Endothelial cell of umbilical vein (primary cell): ENCODE measurements at regions not wholly inside any gene's neighbourhood (a gene's known extent, or its start where the extent isn't known, plus 50 kb on each side); places are given as distances from the start of the nearest gene placed in this dataset.

ENCODE experiments used
- BruUV-seq: library from RNA; stranded (reverse); fragments of 400-500 nt; replicated peaks from 2 replicates; lab custom pipeline; 2021; lab: Mats Ljungman, UMichigan
- CTCF ChIA-PET: fragments of 300-600, 350-600 bp; sonication (Branson Sonifier 250); formaldehyde crosslinking; loops from one replicate; lab custom pipeline; 2021; ENCODE audit warnings: antibody characterized with exemption, inconsistent platforms; lab: Charles Lee
- POLR2A ChIA-PET: fragments of 300-600, 350-600 bp; sonication (Branson Sonifier 250); formaldehyde crosslinking; loops from one replicate; lab custom pipeline; 2021; ENCODE audit warnings: antibody characterized with exemption, inconsistent platforms; lab: Charles Lee
- DNase-seq: peaks from one replicate; pipeline ENCODE4 v3.0.0-alpha.2; 2011; ENCODE audit warnings: low read depth, low spot score
- FAIRE-seq: peaks from 2 replicates; lab custom pipeline; 2011; peaks lifted over from hg19 to GRCh38; lab: Jason Lieb, UNC
- H2AFZ ChIP-seq: 2 replicates; pipeline ENCODE4 v1.6.0; 2012; ENCODE audit warnings: low read depth, low read length, control low read depth, inconsistent platforms
- H3K27ac ChIP-seq: 2 replicates; pipeline ENCODE4 v1.5.1; 2011; ENCODE audit warnings: low read depth, mild to moderate bottlenecking, control low read depth, low read length, moderate library complexity; ENCODE audit not compliant: insufficient read depth
- H3K27me3 ChIP-seq, 2 experiments: 2 replicates each; pipeline versions ENCODE4 v1.6.0 to v1.6.1; 2011; ENCODE audit warnings: low read length in 2 of 2, mixed read lengths in 1 of 2; ENCODE audit not compliant: control insufficient read depth in 2 of 2, insufficient read depth in 2 of 2
- H3K36me3 ChIP-seq, 2 experiments: 2 replicates in 1 of 2; 3 replicates in 1 of 2; pipeline ENCODE4 v1.5.1; 2011; ENCODE audit warnings: low read length in 2 of 2, mild to moderate bottlenecking in 1 of 2, moderate library complexity in 1 of 2; ENCODE audit not compliant: control insufficient read depth in 2 of 2, insufficient read depth in 2 of 2; ENCODE audit errors: extremely low read depth in 1 of 2
- H3K4me1 ChIP-seq: 3 replicates; pipeline ENCODE4 v1.5.1; 2011; ENCODE audit warnings: mild to moderate bottlenecking, low read length; ENCODE audit not compliant: control insufficient read depth, insufficient read depth; ENCODE audit errors: extremely low read depth
- H3K4me2 ChIP-seq: 2 replicates; pipeline ENCODE4 v1.6.1; 2011; ENCODE audit warnings: low read length, control low read depth, mixed read lengths; ENCODE audit not compliant: insufficient read depth
- H3K4me3 ChIP-seq, 3 experiments: fragments of 200-600 bp in 1 of 3; sonication (generic), shearing (Covaris generic) in 1 of 3; replicated peaks in 1 of 3; 2 replicates each; pipeline ENCODE4 v1.5.1; 2011 to 2016; ENCODE audit warnings: control low read depth in 3 of 3, low read length in 3 of 3, mild to moderate bottlenecking in 2 of 3, inconsistent platforms in 1 of 3, low read depth in 1 of 3, moderate library complexity in 1 of 3; ENCODE audit not compliant: insufficient read depth in 1 of 3
- H3K79me2 ChIP-seq: 2 replicates; pipeline ENCODE4 v1.6.0; 2012; ENCODE audit warnings: low read length, inconsistent platforms; ENCODE audit not compliant: control insufficient read depth, insufficient read depth
- H3K9ac ChIP-seq: replicated peaks from 2 replicates; pipeline ENCODE3; 2011; ENCODE audit warnings: low read length, control low read depth; ENCODE audit not compliant: insufficient read depth; ENCODE audit errors: extremely low read depth
- H3K9me1 ChIP-seq: replicated peaks from 3 replicates; pipeline ENCODE4 v1.6.0; 2011; ENCODE audit warnings: mild to moderate bottlenecking, low read length; ENCODE audit not compliant: control insufficient read depth, insufficient read depth; ENCODE audit errors: extremely low read depth
- H3K9me3 ChIP-seq: replicated peaks from 2 replicates; pipeline ENCODE4 v1.5.1; 2012; ENCODE audit warnings: low read length, inconsistent platforms; ENCODE audit not compliant: control insufficient read depth, insufficient read depth
- H4K20me1 ChIP-seq: replicated peaks from 2 replicates; pipeline ENCODE3; 2011; ENCODE audit warnings: mild to moderate bottlenecking, low read length; ENCODE audit not compliant: control insufficient read depth, insufficient read depth; ENCODE audit errors: extremely low read depth
- EZH2 ChIP-seq: IDR thresholded peaks from 2 replicates; pipeline ENCODE4 v1.6.1; 2012; ENCODE audit warnings: borderline replicate concordance, low read depth, mild to moderate bottlenecking, moderate library complexity, low read length, inconsistent platforms; ENCODE audit not compliant: severe bottlenecking
- FOS ChIP-seq: IDR thresholded peaks from 2 replicates; pipeline ENCODE4 v1.6.1; 2011; ENCODE audit warnings: mild to moderate bottlenecking, low read length, moderate library complexity, borderline replicate concordance; ENCODE audit not compliant: insufficient read depth
- GATA2 ChIP-seq: IDR thresholded peaks from 2 replicates; pipeline ENCODE4 v1.7.0; 2011; ENCODE audit warnings: low read depth, mild to moderate bottlenecking, moderate library complexity, mixed read lengths, low read length; ENCODE audit not compliant: insufficient read length, insufficient read depth
- JUN ChIP-seq: IDR thresholded peaks from 2 replicates; pipeline ENCODE4 v1.6.1; 2011; ENCODE audit warnings: borderline replicate concordance, low read depth; ENCODE audit not compliant: insufficient read length, insufficient read depth
- MYC ChIP-seq: IDR thresholded peaks from one replicate; pipeline ENCODE4 v1.6.1; 2011; ENCODE audit warnings: mild to moderate bottlenecking, low read depth, low read length
- POLR2A ChIP-seq: IDR thresholded peaks from 2 replicates; pipeline ENCODE4 v1.6.1; 2012; ENCODE audit warnings: low read depth, mild to moderate bottlenecking, control low read depth, low read length
- POLR2AphosphoS5 ChIP-seq: IDR thresholded peaks from 2 replicates; pipeline ENCODE4 v1.6.1; 2012; ENCODE audit warnings: low read depth, mild to moderate bottlenecking, control low read depth, low read length, moderate library complexity; ENCODE audit not compliant: insufficient read depth
- dilution Hi-C: fragments of 300-500 bp; cut with MboI; formaldehyde crosslinking; loops from one replicate; pipeline ENCODE4 v1.15.0; 2019; ENCODE audit warnings: low sequenced_read_pairs; ENCODE audit not compliant: extremely low pct_ligation_motif_present
- intact Hi-C: fragments of 100-400 bp; cut with micrococcal nuclease; formaldehyde crosslinking; loops from one replicate; pipeline ENCODE4 v1.10.0; 2022
- TF ChIP-seq, protein P1 (sequence below): IDR thresholded peaks from 2 replicates; pipeline ENCODE4 v1.6.1; 2011; ENCODE audit not compliant: insufficient read depth, insufficient read length
- TF ChIP-seq, protein P2 (sequence below), 2 donors: IDR thresholded peaks; 1 replicate in 1 of 2; 2 replicates in 1 of 2; pipeline ENCODE4 v1.5.1; 2011; ENCODE audit warnings: low read length in 2 of 2, mild to moderate bottlenecking in 2 of 2, moderate library complexity in 2 of 2, control low read depth in 1 of 2, inconsistent platforms in 1 of 2, low read depth in 1 of 2; ENCODE audit not compliant: insufficient read depth in 1 of 2; ENCODE audit errors: extremely low read depth in 1 of 2

DNA sequence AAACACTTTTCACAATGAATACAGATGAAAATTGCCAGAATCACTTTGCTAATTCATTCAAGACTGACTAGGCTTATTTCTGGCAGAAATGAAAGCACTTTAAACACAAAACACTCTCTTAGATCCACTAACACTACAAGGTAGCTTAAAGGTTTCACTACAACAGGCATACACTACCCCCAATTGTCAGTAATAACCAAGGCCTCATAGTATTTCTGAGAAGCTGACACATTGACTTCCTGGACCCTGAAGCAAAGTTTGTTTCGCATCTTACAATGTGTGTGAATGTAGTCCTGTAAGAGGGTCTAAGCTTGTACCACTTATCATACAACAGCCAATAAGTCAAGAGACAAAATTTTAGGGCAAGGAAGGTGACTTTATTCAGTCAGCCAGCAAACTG lies 129.9 kb upstream of the FMR1 start:
- Histone ChIP-seq H3K9me1 (no peaks in the 10 kb centered on the region), H3K79me2 (no peaks in the 10 kb centered on the region), H2AFZ (no peak overlapping the region), H3K4me3 (no peak overlapping the region), H3K9me3 (no peaks in the 10 kb centered on the region), H4K20me1 (no peaks in the 10 kb centered on the region), H3K4me2 (no peak overlapping the region), H3K4me1 (no peaks in the 10 kb centered on the region), H3K9ac (no peak overlapping the region), H3K27ac (no peak overlapping the region), H3K36me3 (no peaks in the 10 kb centered on the region), H3K27me3 (no peaks in the 10 kb centered on the region)
- no peak for TF ChIP-seq JUN
- TF ChIP-seq, protein P1, sequence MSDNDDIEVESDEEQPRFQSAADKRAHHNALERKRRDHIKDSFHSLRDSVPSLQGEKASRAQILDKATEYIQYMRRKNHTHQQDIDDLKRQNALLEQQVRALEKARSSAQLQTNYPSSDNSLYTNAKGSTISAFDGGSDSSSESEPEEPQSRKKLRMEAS = no peak
- no peak for TF ChIP-seq POLR2AphosphoS5
- no peak for TF ChIP-seq FOS
- TF ChIP-seq, protein P2, sequence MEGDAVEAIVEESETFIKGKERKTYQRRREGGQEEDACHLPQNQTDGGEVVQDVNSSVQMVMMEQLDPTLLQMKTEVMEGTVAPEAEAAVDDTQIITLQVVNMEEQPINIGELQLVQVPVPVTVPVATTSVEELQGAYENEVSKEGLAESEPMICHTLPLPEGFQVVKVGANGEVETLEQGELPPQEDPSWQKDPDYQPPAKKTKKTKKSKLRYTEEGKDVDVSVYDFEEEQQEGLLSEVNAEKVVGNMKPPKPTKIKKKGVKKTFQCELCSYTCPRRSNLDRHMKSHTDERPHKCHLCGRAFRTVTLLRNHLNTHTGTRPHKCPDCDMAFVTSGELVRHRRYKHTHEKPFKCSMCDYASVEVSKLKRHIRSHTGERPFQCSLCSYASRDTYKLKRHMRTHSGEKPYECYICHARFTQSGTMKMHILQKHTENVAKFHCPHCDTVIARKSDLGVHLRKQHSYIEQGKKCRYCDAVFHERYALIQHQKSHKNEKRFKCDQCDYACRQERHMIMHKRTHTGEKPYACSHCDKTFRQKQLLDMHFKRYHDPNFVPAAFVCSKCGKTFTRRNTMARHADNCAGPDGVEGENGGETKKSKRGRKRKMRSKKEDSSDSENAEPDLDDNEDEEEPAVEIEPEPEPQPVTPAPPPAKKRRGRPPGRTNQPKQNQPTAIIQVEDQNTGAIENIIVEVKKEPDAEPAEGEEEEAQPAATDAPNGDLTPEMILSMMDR (IDR thresholded peaks at IDR 0.05; ENCODE audit: extremely low read depth in 1 of 2, insufficient read depth in 1 of 2, low read depth in 1 of 2, low read length in 2 of 2) = no peak
- no peak for TF ChIP-seq MYC
- no peak for TF ChIP-seq POLR2A
- TF ChIP-seq EZH2 = no peak
- no peak for TF ChIP-seq GATA2
- POLR2A ChIA-PET = no interaction called here
- intact Hi-C loops (no loop called here), dilution Hi-C loops (no loop called here)
- DNase-seq (no peak), FAIRE-seq (no peak)
- CTCF ChIA-PET = no interaction called here
- BruUV-seq = no TSS peak
